HCT116 (cell line): ENCODE measurements at regions not wholly inside any gene's neighbourhood (a gene's known extent, or its start where the extent isn't known, plus 50 kb on each side); places are given as distances from the start of the nearest gene placed in this dataset.

Source experiments
- ATAC-seq: fragments of 200-7000 bp; cut with Tn5 transposase; 2 replicates; pipeline ENCODE4 v1.9.1; 2020; ENCODE audit warnings: mild to moderate bottlenecking, moderate library complexity
- BruUV-seq: library from RNA; stranded (reverse); fragments of 400-500 nt; replicated peaks from 2 replicates; lab custom pipeline; 2021; lab: Mats Ljungman, UMichigan
- CTCF ChIA-PET: fragments of 300-600 bp; sonication (Branson Sonifier 250); formaldehyde crosslinking; loops from one replicate; lab custom pipeline; 2021; ENCODE audit warnings: antibody characterized with exemption; lab: Charles Lee
- POLR2A ChIA-PET: fragments of 300-600, 350-600 bp; sonication (Branson Sonifier 250); formaldehyde crosslinking; loops from one replicate; lab custom pipeline; 2021; ENCODE audit warnings: antibody characterized with exemption; lab: Charles Lee
- RAD21 ChIA-PET, 2 experiments: fragments of 300-600 bp; sonication (Branson Sonifier 250); formaldehyde crosslinking; loops; one replicate each; lab custom pipeline; 2023; ENCODE audit warnings: low total read pairs in 2 of 2; ENCODE audit not compliant: uncharacterized antibody in 2 of 2, unreplicated experiment in 2 of 2, low non-redundant PET in 1 of 2; lab: Charles Lee
- DNase-seq: peaks from one replicate; pipeline ENCODE4 v3.0.0-alpha.2; 2010; ENCODE audit warnings: low read depth, low spot score
- H2AFZ ChIP-seq: fragments of 200-600 bp; shearing (Covaris generic), sonication (generic); 2 replicates; pipeline ENCODE4 v1.6.1; 2017; ENCODE audit warnings: low read depth, mixed run types, mixed read lengths, antibody characterized with exemption, low read length; ENCODE audit not compliant: poor library complexity, severe bottlenecking
- H3K27ac ChIP-seq: 2 replicates; pipeline ENCODE4 v1.5.1; 2012; ENCODE audit warnings: low read depth, low read length
- H3K27me3 ChIP-seq: fragments of 200-600 bp; sonication (generic); 2 replicates; pipeline ENCODE4 v1.6.1; 2016; ENCODE audit warnings: mixed run types, low read length, mixed read lengths; ENCODE audit not compliant: insufficient read depth
- H3K36me3 ChIP-seq, 2 experiments: fragments of 200-500 bp in 1 of 2; fragments of 200-600 bp in 1 of 2; sonication (Bioruptor generic) in 1 of 2; sonication (generic) in 1 of 2; 2 replicates each; pipeline versions ENCODE4 v1.5.1 to v1.6.1; 2014 to 2016; ENCODE audit warnings: low read length in 2 of 2, inconsistent platforms in 1 of 2, mixed read lengths in 1 of 2, mixed run types in 1 of 2; ENCODE audit not compliant: insufficient read depth in 2 of 2, control insufficient read depth in 1 of 2
- H3K4me1 ChIP-seq, 2 experiments: fragments of 200-600 bp in 1 of 2; sonication (generic) in 1 of 2; 2 replicates each; pipeline versions ENCODE4 v1.5.1 to v1.6.1; 2012 to 2017; ENCODE audit warnings: low read length in 2 of 2, inconsistent platforms in 1 of 2, mild to moderate bottlenecking in 1 of 2, mixed read lengths in 1 of 2, mixed run types in 1 of 2, moderate library complexity in 1 of 2; ENCODE audit not compliant: insufficient read depth in 2 of 2, control insufficient read depth in 1 of 2
- H3K4me2 ChIP-seq: fragments of 200-600 bp; sonication (generic); 2 replicates; pipeline ENCODE4 v1.6.1; 2017; ENCODE audit warnings: mixed run types, low read length, mixed read lengths
- H3K4me3 ChIP-seq, 2 experiments: fragments of 200-600 bp in 1 of 2; sonication (generic) in 1 of 2; replicated peaks in 1 of 2; 2 replicates each; pipeline ENCODE4 v1.5.1; 2011 to 2016; ENCODE audit warnings: low read length in 2 of 2, control low read depth in 1 of 2, low read depth in 1 of 2, mild to moderate bottlenecking in 1 of 2, mixed read lengths in 1 of 2, mixed run types in 1 of 2
- H3K79me2 ChIP-seq: fragments of 200-600 bp; sonication (generic); 2 replicates; pipeline ENCODE4 v1.6.1; 2017; ENCODE audit warnings: mild to moderate bottlenecking, mixed run types, low read length, moderate library complexity, mixed read lengths; ENCODE audit not compliant: insufficient read depth
- H3K9ac ChIP-seq: fragments of 200-600 bp; sonication (generic); 2 replicates; pipeline ENCODE4 v1.6.1; 2016; ENCODE audit warnings: low read length, mixed read lengths
- H3K9me2 ChIP-seq: fragments of 200-600 bp; sonication (generic), shearing (Covaris generic); 2 replicates; pipeline ENCODE4 v1.6.1; 2017; ENCODE audit warnings: mixed run types, mild to moderate bottlenecking, moderate library complexity; ENCODE audit not compliant: insufficient read depth
- H3K9me3 ChIP-seq, 2 experiments: fragments of 200-500 bp in 1 of 2; fragments of 200-600 bp in 1 of 2; sonication (Bioruptor generic) in 1 of 2; sonication (generic) in 1 of 2; 2 replicates each; pipeline ENCODE4 v1.6.1; 2014 to 2017; ENCODE audit warnings: low read length in 2 of 2, mixed read lengths in 2 of 2, inconsistent platforms in 1 of 2, low read depth in 1 of 2, mild to moderate bottlenecking in 1 of 2, mixed run types in 1 of 2, moderate library complexity in 1 of 2; ENCODE audit not compliant: control insufficient read depth in 1 of 2, insufficient read depth in 1 of 2
- H4K20me1 ChIP-seq: fragments of 200-600 bp; sonication (generic), shearing (Covaris generic); 2 replicates; pipeline ENCODE4 v1.6.1; 2017; ENCODE audit warnings: mixed run types, mild to moderate bottlenecking, moderate library complexity; ENCODE audit not compliant: insufficient read depth
- CBX3 ChIP-seq: IDR thresholded peaks from 2 replicates; pipeline ENCODE4 v1.6.1; 2012; ENCODE audit warnings: low read depth
- CEBPB ChIP-seq: IDR thresholded peaks from 2 replicates; pipeline ENCODE4 v1.6.1; 2012; ENCODE audit warnings: low read depth
- EGR1 ChIP-seq: IDR thresholded peaks from 2 replicates; pipeline ENCODE4 v1.6.1; 2012; ENCODE audit warnings: low read depth
- ELF1 ChIP-seq: IDR thresholded peaks from 2 replicates; pipeline ENCODE4 v1.6.1; 2012; ENCODE audit warnings: low read depth, borderline replicate concordance
- EZH2 ChIP-seq: fragments of 200-600 bp; sonication (generic); IDR thresholded peaks from 2 replicates; pipeline ENCODE4 v1.6.1; 2017; ENCODE audit warnings: antibody characterized with exemption, mixed run types
- EZH2phosphoT487 ChIP-seq: fragments of 200-600 bp; IDR thresholded peaks from 2 replicates; pipeline ENCODE4 v1.6.1; 2018; ENCODE audit warnings: antibody characterized with exemption, borderline replicate concordance
- FOSL1 ChIP-seq: IDR thresholded peaks from 2 replicates; pipeline ENCODE4 v1.6.1; 2012; ENCODE audit warnings: low read depth
- JUND ChIP-seq: IDR thresholded peaks from 2 replicates; pipeline ENCODE4 v1.6.1; 2012
- POLR2A ChIP-seq: IDR thresholded peaks from 2 replicates; pipeline ENCODE4 v1.7.0; 2011; ENCODE audit warnings: borderline replicate concordance; ENCODE audit not compliant: insufficient read depth, insufficient read length; ENCODE audit errors: extremely low read depth
- POLR2AphosphoS5 ChIP-seq: IDR thresholded peaks from 2 replicates; pipeline ENCODE4 v1.6.1; 2011; ENCODE audit warnings: mild to moderate bottlenecking, low read depth, low read length, moderate library complexity
- RAD21 ChIP-seq: IDR thresholded peaks from 2 replicates; pipeline ENCODE4 v1.6.1; 2012; ENCODE audit warnings: low read depth, mild to moderate bottlenecking
- SIN3A ChIP-seq: IDR thresholded peaks from 2 replicates; pipeline ENCODE4 v1.6.1; 2012; ENCODE audit warnings: low read depth
- SP1 ChIP-seq: IDR thresholded peaks from 2 replicates; pipeline ENCODE4 v1.6.1; 2012; ENCODE audit warnings: low read depth
- YY1 ChIP-seq: IDR thresholded peaks from 2 replicates; pipeline ENCODE4 v1.6.1; 2011; ENCODE audit warnings: low read length, low read depth, moderate library complexity, mild to moderate bottlenecking; ENCODE audit not compliant: insufficient replicate concordance; ENCODE audit errors: extremely low read depth
- ZBTB33 ChIP-seq: IDR thresholded peaks from 2 replicates; pipeline ENCODE4 v1.6.1; 2011; ENCODE audit warnings: mild to moderate bottlenecking, low read length, moderate library complexity; ENCODE audit not compliant: insufficient replicate concordance; ENCODE audit errors: extremely low read depth
- ZFX ChIP-seq: fragments of 450-650 bp; IDR thresholded peaks from 2 replicates; pipeline ENCODE4 v1.6.1; 2017
- ZNF274 ChIP-seq: fragments of 200-500 bp; sonication (Bioruptor generic); IDR thresholded peaks from 2 replicates; pipeline ENCODE4 v1.6.1; 2014; ENCODE audit warnings: mild to moderate bottlenecking, low read depth, low read length, inconsistent platforms
- intact Hi-C: fragments of 100-400 bp; cut with micrococcal nuclease; formaldehyde crosslinking; loops from 2 replicates; pipeline ENCODE4 v1.10.0; 2022
- TF ChIP-seq, protein P1 (sequence below): IDR thresholded peaks from 2 replicates; pipeline ENCODE4 v1.6.1; 2012
- TF ChIP-seq, protein P2 (sequence below): IDR thresholded peaks from 2 replicates; pipeline ENCODE4 v1.6.1; 2012

DNA sequence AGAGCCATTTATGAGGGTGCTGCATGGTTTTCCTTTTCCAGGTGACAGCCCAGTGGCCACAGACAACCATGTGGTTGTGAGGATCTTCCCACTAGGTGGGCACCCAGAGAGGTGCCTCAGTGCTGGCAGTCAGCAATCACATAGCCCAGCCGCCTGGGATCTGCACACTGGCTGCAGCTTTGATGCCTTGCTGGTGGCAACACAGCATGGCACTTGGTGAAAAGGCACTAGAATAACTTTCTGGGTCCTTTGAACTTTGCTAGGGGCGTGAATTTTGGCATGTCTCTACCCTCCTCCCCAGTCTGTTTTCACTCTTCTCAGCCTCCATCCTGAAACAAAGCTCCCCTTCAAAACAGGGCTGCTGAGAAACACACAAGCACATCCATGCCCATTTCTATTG is 108.8 kb upstream of the RPL34 start:
- intact Hi-C loops = no loop called here
- H2AFZ ChIP-seq = no peak overlapping the region
- no peak overlapping the region for H3K4me2 ChIP-seq
- H3K79me2 ChIP-seq = no peaks in the 10 kb centered on the region
- ChIA-PET CTCF (no interaction called here), POLR2A (no interaction called here), RAD21 (no interaction called here)
- TF ChIP-seq YY1 (no peak), ELF1 (no peak), ZBTB33 (no peak), EZH2 (no peak), POLR2A (no peak), CBX3 (no peak), ZNF274 (no peak), SIN3A (no peak), RAD21 (no peak), FOSL1 (no peak), POLR2AphosphoS5 (no peak), SP1 (no peak), EGR1 (no peak), EZH2phosphoT487 (no peak), ZFX (no peak), CEBPB (no peak), JUND (no peak)
- TF ChIP-seq, protein P1, sequence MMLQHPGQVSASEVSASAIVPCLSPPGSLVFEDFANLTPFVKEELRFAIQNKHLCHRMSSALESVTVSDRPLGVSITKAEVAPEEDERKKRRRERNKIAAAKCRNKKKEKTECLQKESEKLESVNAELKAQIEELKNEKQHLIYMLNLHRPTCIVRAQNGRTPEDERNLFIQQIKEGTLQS = no peak
- TF ChIP-seq, protein P2, sequence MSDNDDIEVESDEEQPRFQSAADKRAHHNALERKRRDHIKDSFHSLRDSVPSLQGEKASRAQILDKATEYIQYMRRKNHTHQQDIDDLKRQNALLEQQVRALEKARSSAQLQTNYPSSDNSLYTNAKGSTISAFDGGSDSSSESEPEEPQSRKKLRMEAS = no peak
- H3K27ac ChIP-seq = no peak overlapping the region
- H3K4me3 ChIP-seq = no peak overlapping the region
- H3K9me3 ChIP-seq = no peaks in the 10 kb centered on the region
- H3K9ac ChIP-seq = no peak overlapping the region
- no peaks in the 10 kb centered on the region for H4K20me1 ChIP-seq
- BruUV-seq = no TSS peak
- no peaks in the 10 kb centered on the region for H3K9me2 ChIP-seq
- no peaks in the 10 kb centered on the region for H3K36me3 ChIP-seq
- ATAC-seq (no peak), DNase-seq (no peak)
- peaks cover 19% of the 10 kb centered on the region for H3K27me3 ChIP-seq
- H3K4me1 ChIP-seq = no peaks in the 10 kb centered on the region
